Left lobe of liver (tissue), 2 donors: ENCODE measurements at regions not wholly inside any gene's neighbourhood (a gene's known extent, or its start where the extent isn't known, plus 50 kb on each side); places are given as distances from the start of the nearest gene placed in this dataset.

Experiments
- ATAC-seq: fragments of 200-7000 bp; cut with Tn5 transposase; one replicate; pipeline ENCODE4 v1.9.1; 2020; ENCODE audit warnings: mild to moderate bottlenecking, moderate library complexity
- DNase-seq: peaks from one replicate; pipeline ENCODE4 v3.0.0-alpha.2; 2020; ENCODE audit warnings: low spot score
- donor health status: DM: no; HTN: no; CAD: no; lungs with moderate emphysema.
- donor health status: DM: no; HTN: yes; CAD: no.

- ATAC-seq (no peak), DNase-seq (no peak)
These were observed 52.9 kb upstream of the CITED4 start for GRCh38 chr1:40914927-40915569.

- peak; percentile 88 for ATAC-seq
- peak; percentile 77 for DNase-seq
These were observed 53.4 kb upstream of the CITED4 start for GRCh38 chr1:40915581-40915980.

GRCh38 chr1:40917995-40918711 lies 56.0 kb upstream of the CITED4 start:
- no peak for DNase-seq
- no peak for ATAC-seq

GRCh38 chr1:40919475-40920011 lies 57.4 kb upstream of the CITED4 start:
- ATAC-seq (peak; percentile 85), DNase-seq (peak; percentile 87)

GRCh38 chr1:40921522-40921921 lies 58.0 kb upstream of the CTPS1 start:
- no peak for ATAC-seq
- no peak for DNase-seq

GRCh38 chr1:40921981-40922677 lies 57.4 kb upstream of the CTPS1 start:
- ATAC-seq = no peak
- no peak for DNase-seq

GRCh38 chr1:40922969-40923368 lies 56.5 kb upstream of the CTPS1 start:
- no peak for DNase-seq
- no peak for ATAC-seq

- ATAC-seq = no peak
- no peak for DNase-seq
These were observed 55.9 kb upstream of the CTPS1 start for GRCh38 chr1:40923511-40924020.

- ATAC-seq (no peak), DNase-seq (no peak)
These were observed 54.7 kb upstream of the CTPS1 start for GRCh38 chr1:40924767-40925166.

GRCh38 chr1:40925834-40926410 lies 53.6 kb upstream of the CTPS1 start:
- ATAC-seq = no peak
- no peak for DNase-seq

GRCh38 chr1:40926441-40926840 lies 53.1 kb upstream of the CTPS1 start:
- DNase-seq (no peak), ATAC-seq (no peak)

- ATAC-seq (no peak), DNase-seq (no peak)
These were observed 51.7 kb upstream of the CTPS1 start for GRCh38 chr1:40927781-40928180.

- DNase-seq (no peak), ATAC-seq (no peak)
These were observed 50.8 kb upstream of the CTPS1 start for GRCh38 chr1:40928699-40929098.

- ATAC-seq (no peak), DNase-seq (no peak)
These were observed 50.3 kb upstream of the CTPS1 start for GRCh38 chr1:40929155-40929554.
